ENCODE measurements at regions not wholly inside any gene's neighbourhood (a gene's known extent, or its start where the extent isn't known, plus 50 kb on each side); places are given as distances from the start of the nearest gene placed in this dataset.

GRCh38 chr10:34922138-34922537 lies 107.0 kb upstream of the PARD3 start:
- Histone ChIP-seq H2AFZ (ENCODE audit: low read length) (no peak overlapping the region), H3K36me3 (ENCODE audit: insufficient read depth, low read length) (no peaks in the 10 kb centered on the region), H4K20me1 (ENCODE audit: insufficient read depth, low read length) (no peaks in the 10 kb centered on the region), H3K79me2 (ENCODE audit: insufficient read depth, low read depth, low read length) (no peaks in the 10 kb centered on the region), H3K4me1 (ENCODE audit: insufficient read depth, low read length, poor library complexity, severe bottlenecking) (no peaks in the 10 kb centered on the region), H3K9me3 (ENCODE audit: low read length) (peaks cover 8% of the 10 kb centered on the region; the same call in 1 of the 2 replicates), H3K4me2 (ENCODE audit: low read length) (no peak overlapping the region), H3K9me2 (ENCODE audit: insufficient read depth, low read length) (no peaks in the 10 kb centered on the region), H3K4me3 (ENCODE audit: low read depth, low read length, poor library complexity, severe bottlenecking) (no peak overlapping the region), H3K27ac (ENCODE audit: low read depth, low read length, poor library complexity, severe bottlenecking) (no peak overlapping the region)
- ChIA-PET CTCF (ENCODE audit: unreplicated experiment) (no interaction called here), POLR2A (no interaction called here)
- TF ChIP-seq EZH2phosphoT487 (IDR thresholded peaks at IDR 0.05; ENCODE audit: borderline replicate concordance, low read depth, low read length) (no peak), CTCF (conservative IDR thresholded peaks at IDR 0.05; ENCODE audit: low read length) (no peak)
- no TSS peak for BruUV-seq (replicated peaks)
- intact Hi-C loops (cut with micrococcal nuclease; ENCODE audit: unreplicated experiment) = no loop called here
- DNase-seq (ENCODE audit: low spot score) = no peak

GRCh38 chr10:34920578-34920977 lies 105.5 kb upstream of the PARD3 start:
- Histone ChIP-seq H3K4me1 (ENCODE audit: insufficient read depth, low read length, poor library complexity, severe bottlenecking) (no peaks in the 10 kb centered on the region), H3K27ac (ENCODE audit: low read depth, low read length, poor library complexity, severe bottlenecking) (no peak overlapping the region), H3K4me3 (ENCODE audit: low read depth, low read length, poor library complexity, severe bottlenecking) (no peak overlapping the region), H3K9me3 (ENCODE audit: low read length) (peaks cover 8% of the 10 kb centered on the region; the same call in 1 of the 2 replicates), H3K79me2 (ENCODE audit: insufficient read depth, low read depth, low read length) (no peaks in the 10 kb centered on the region), H3K4me2 (ENCODE audit: low read length) (no peak overlapping the region), H3K9me2 (ENCODE audit: insufficient read depth, low read length) (no peaks in the 10 kb centered on the region), H4K20me1 (ENCODE audit: insufficient read depth, low read length) (no peaks in the 10 kb centered on the region), H2AFZ (ENCODE audit: low read length) (no peak overlapping the region), H3K36me3 (ENCODE audit: insufficient read depth, low read length) (no peaks in the 10 kb centered on the region)
- no peak for DNase-seq (ENCODE audit: low spot score)
- POLR2A ChIA-PET = no interaction called here
- intact Hi-C loops (cut with micrococcal nuclease; ENCODE audit: unreplicated experiment) = no loop called here
- no peak for TF ChIP-seq EZH2phosphoT487 (IDR thresholded peaks at IDR 0.05; ENCODE audit: borderline replicate concordance, low read depth, low read length)
- TF ChIP-seq CTCF (conservative IDR thresholded peaks at IDR 0.05; ENCODE audit: low read length) = no peak
- BruUV-seq (replicated peaks) = no TSS peak
- CTCF ChIA-PET (ENCODE audit: unreplicated experiment) = no interaction called here

DNA sequence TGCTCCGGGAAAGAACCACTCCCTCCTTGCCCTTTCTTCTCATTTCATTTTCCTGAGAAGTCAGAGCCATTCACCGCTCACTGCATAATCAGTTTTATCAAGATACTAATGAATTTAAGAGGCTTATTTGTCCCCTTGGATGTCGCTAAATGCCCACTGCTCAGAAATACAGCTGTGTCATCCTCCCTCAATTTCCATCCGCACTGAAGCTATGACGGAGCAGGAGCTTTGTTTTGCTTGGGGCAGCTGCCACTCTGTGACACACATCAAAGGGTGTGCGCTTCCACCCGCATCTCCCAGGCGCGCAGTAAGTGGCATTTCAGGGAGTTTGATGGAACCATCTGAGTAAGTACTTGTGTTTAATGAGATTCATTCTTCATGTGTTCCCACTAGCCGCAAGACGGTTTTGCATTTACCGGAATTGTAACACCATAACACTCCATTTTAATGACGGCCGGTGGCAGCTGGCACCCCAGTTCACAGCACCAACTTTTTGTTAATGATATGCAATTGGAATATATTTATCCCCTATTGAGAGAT lies 103.8 kb upstream of the PARD3 start:
- H3K9me2 ChIP-seq (ENCODE audit: insufficient read depth, low read length) = no peaks in the 10 kb centered on the region
- TF ChIP-seq EZH2phosphoT487 (IDR thresholded peaks at IDR 0.05; ENCODE audit: borderline replicate concordance, low read depth, low read length) = no peak
- H3K36me3 ChIP-seq (ENCODE audit: insufficient read depth, low read length) = no peaks in the 10 kb centered on the region
- no peak overlapping the region for H3K4me2 ChIP-seq (ENCODE audit: low read length)
- no peak overlapping the region for H3K27ac ChIP-seq (ENCODE audit: low read depth, low read length, poor library complexity, severe bottlenecking)
- H4K20me1 ChIP-seq (ENCODE audit: insufficient read depth, low read length) = no peaks in the 10 kb centered on the region
- intact Hi-C loops (cut with micrococcal nuclease; ENCODE audit: unreplicated experiment) = no loop called here
- no peak for DNase-seq (ENCODE audit: low spot score)
- CTCF ChIA-PET (ENCODE audit: unreplicated experiment) = no interaction called here
- H2AFZ ChIP-seq (ENCODE audit: low read length) = no peak overlapping the region
- no peaks in the 10 kb centered on the region for H3K4me1 ChIP-seq (ENCODE audit: insufficient read depth, low read length, poor library complexity, severe bottlenecking)
- H3K9me3 ChIP-seq (ENCODE audit: low read length) = no peaks in the 10 kb centered on the region
- POLR2A ChIA-PET = no interaction called here
- BruUV-seq (replicated peaks) = no TSS peak
- no peaks in the 10 kb centered on the region for H3K79me2 ChIP-seq (ENCODE audit: insufficient read depth, low read depth, low read length)
- H3K4me3 ChIP-seq (ENCODE audit: low read depth, low read length, poor library complexity, severe bottlenecking) = no peak overlapping the region
